ENCODE measurements at regions not wholly inside any gene's neighbourhood (a gene's known extent, or its start where the extent isn't known, plus 50 kb on each side); places are given as distances from the start of the nearest gene placed in this dataset.
"Not testable (repeated sequence)": the region's sequence is repeated elsewhere in the genome, so short reads cannot be mapped to it uniquely, and the experiment has no call there.

DNA sequence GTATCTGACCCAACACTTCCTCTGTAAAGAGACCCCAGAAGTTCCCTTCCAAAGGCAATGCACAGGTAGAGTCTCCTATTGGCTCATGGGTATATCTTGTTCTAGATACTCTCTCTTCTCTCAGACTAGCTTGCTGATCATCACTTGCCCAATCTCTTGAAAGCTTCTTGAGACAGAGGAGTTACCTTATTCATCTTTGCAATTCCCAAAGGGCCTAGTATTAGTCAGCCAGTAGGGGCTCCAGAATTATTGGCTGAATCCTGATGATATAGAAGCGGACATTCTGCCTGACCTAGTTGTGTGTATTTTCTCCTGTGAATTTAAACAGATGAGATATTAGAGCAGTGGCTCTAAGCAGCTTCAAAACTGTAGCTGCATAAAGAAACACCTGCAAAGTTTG, 304.0 kb upstream of the KLF4 start:
- Mint-ChIP-seq H3K4me1 (no peaks in the 10 kb centered on the region), H3K9me3 (peaks cover 5% of the 10 kb centered on the region), H3K27ac (no peak overlapping the region), H3K27me3 (no peaks in the 10 kb centered on the region), H3K36me3 (no peaks in the 10 kb centered on the region), H3K4me3 (no peak overlapping the region)

GRCh38 chr9:107792596-107792995, 303.0 kb upstream of the KLF4 start:
- no peak overlapping the region for H3K27ac Mint-ChIP-seq
- no peaks in the 10 kb centered on the region for H3K4me1 Mint-ChIP-seq
- no peaks in the 10 kb centered on the region for H3K27me3 Mint-ChIP-seq
- H3K36me3 Mint-ChIP-seq: no peaks in the 10 kb centered on the region
- H3K4me3 Mint-ChIP-seq: no peak overlapping the region
- peaks cover 5% of the 10 kb centered on the region for H3K9me3 Mint-ChIP-seq

DNA sequence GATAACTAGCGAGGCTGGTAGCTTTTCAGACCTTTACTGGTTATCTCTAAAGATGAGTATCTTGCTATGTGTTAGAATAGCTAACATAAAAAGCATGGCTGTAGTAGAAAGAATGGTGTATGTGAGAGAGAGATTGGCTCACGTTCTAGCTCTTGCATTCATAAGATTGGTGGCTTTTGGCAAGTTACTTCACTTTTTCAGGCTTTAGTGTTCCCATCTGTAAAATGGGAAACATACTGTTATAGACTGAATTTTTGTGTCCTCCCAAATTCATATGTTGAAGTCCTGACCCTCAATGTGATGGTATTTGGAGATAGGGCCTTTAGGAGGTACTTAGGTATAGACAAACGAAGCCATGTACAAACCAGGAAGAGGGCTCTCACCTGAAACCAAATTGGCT, 302.4 kb upstream of the KLF4 start:
- Mint-ChIP-seq H3K9me3 (peaks cover 5% of the 10 kb centered on the region), H3K4me1 (no peaks in the 10 kb centered on the region), H3K27me3 (no peaks in the 10 kb centered on the region), H3K4me3 (no peak overlapping the region), H3K36me3 (no peaks in the 10 kb centered on the region), H3K27ac (no peak overlapping the region)

- Mint-ChIP-seq H3K9me3 (peaks cover 5% of the 10 kb centered on the region), H3K36me3 (no peaks in the 10 kb centered on the region), H3K27me3 (no peaks in the 10 kb centered on the region), H3K4me1 (no peaks in the 10 kb centered on the region), H3K27ac (no peak overlapping the region), H3K4me3 (no peak overlapping the region)
These were observed 299.6 kb upstream of the KLF4 start for GRCh38 chr9:107789001-107789700.

GRCh38 chr9:107786561-107786960, 297.0 kb upstream of the KLF4 start:
- peaks cover 5% of the 10 kb centered on the region for H3K9me3 Mint-ChIP-seq
- H3K36me3 Mint-ChIP-seq: no peaks in the 10 kb centered on the region
- H3K27me3 Mint-ChIP-seq: no peaks in the 10 kb centered on the region
- H3K27ac Mint-ChIP-seq: no peak overlapping the region
- H3K4me1 Mint-ChIP-seq: no peaks in the 10 kb centered on the region
- no peak overlapping the region for H3K4me3 Mint-ChIP-seq

DNA sequence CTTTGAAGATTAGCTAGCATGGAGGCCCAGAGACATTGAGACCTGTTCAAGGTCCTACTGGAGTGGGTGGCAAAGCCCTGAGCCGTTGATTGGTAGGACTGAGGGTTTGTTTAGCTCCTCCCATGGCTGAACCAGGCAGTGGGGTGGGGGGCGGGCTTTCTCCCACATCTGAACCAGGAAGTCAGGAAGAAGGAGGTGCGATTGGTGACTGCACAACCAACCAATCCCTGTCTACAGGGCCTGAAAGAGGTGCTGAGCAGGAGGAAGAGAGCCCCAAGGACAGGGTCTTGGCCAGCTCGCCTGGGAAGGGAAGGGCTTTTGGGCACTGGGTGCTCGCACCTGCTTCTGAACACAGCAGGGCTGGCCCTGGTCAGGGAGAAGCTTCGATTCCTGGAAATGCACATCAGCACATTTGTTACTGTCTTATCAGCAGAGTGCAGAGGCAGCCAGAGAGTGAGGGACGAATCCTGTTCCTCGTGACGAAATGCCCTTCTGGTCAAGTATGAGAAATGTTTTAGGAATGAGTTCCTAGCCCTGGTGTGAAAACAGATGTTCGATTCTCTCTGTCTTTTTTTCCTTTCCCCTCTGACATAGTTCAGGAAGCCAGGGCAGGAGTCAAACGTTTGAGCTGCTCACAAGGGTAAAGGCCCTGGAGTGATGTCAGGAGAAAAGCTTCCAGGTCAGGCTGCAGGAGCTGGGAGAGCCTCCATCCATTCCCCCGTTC, 294.8 kb upstream of the KLF4 start:
- Mint-ChIP-seq H3K4me1 (no peaks in the 10 kb centered on the region), H3K27ac (no peak overlapping the region), H3K27me3 (no peaks in the 10 kb centered on the region), H3K9me3 (peaks cover 5% of the 10 kb centered on the region), H3K4me3 (no peak overlapping the region), H3K36me3 (no peaks in the 10 kb centered on the region)

DNA sequence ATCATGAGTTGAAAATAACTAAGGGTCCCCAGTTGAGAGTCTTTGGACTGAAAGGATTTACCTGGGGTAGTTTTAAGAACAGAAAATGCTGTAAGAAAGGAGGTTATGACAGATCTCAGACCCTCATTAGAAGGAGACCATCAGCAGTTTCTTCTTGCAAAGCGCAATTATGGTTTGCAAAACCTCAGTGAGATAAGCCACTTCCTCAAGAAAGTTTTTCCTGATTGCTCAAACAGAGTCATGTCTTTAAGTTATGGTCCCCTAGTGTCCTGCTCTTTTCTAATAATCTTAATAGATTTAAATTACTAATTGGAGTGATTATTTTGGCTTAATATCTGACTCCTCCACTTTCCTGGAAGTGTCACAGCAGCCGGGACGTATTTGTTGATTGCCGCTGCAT, 293.2 kb upstream of the KLF4 start:
- no peaks in the 10 kb centered on the region for H3K36me3 Mint-ChIP-seq
- peaks cover 5% of the 10 kb centered on the region for H3K9me3 Mint-ChIP-seq
- no peak overlapping the region for H3K4me3 Mint-ChIP-seq
- no peaks in the 10 kb centered on the region for H3K4me1 Mint-ChIP-seq
- H3K27ac Mint-ChIP-seq: no peak overlapping the region
- no peaks in the 10 kb centered on the region for H3K27me3 Mint-ChIP-seq

DNA sequence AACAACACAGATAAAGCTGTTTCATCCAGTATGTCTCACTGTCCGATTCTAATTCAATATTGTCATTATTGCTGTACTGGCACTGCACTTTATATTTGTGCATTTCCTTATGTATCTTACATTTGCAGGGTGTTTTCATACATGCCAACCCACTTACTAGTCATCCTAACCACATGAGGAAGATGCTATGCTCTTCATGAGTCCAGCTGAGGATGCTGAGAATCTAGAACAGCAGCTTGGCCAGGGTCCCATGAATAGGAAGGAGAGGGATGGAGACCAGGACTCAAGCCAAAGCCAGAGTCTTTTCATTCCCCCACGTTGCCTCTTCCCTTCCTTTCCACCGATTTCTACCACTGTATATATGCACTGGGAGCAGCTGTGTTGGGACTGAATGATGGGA, 292.8 kb upstream of the KLF4 start:
- no peaks in the 10 kb centered on the region for H3K27me3 Mint-ChIP-seq
- H3K4me3 Mint-ChIP-seq: no peak overlapping the region
- H3K27ac Mint-ChIP-seq: no peak overlapping the region
- no peaks in the 10 kb centered on the region for H3K4me1 Mint-ChIP-seq
- peaks cover 5% of the 10 kb centered on the region for H3K9me3 Mint-ChIP-seq
- H3K36me3 Mint-ChIP-seq: no peaks in the 10 kb centered on the region

GRCh38 chr9:107780960-107781359, 291.4 kb upstream of the KLF4 start:
- Mint-ChIP-seq H3K9me3 (peaks cover under 1% of the 10 kb centered on the region), H3K36me3 (no peaks in the 10 kb centered on the region), H3K27me3 (no peaks in the 10 kb centered on the region), H3K4me3 (no peak overlapping the region), H3K4me1 (no peaks in the 10 kb centered on the region), H3K27ac (no peak overlapping the region)

- Mint-ChIP-seq H3K4me3 (no peak overlapping the region), H3K4me1 (no peaks in the 10 kb centered on the region), H3K9me3 (no peaks in the 10 kb centered on the region), H3K27me3 (no peaks in the 10 kb centered on the region), H3K27ac (no peak overlapping the region), H3K36me3 (no peaks in the 10 kb centered on the region)
These were observed 290.2 kb upstream of the KLF4 start for GRCh38 chr9:107779731-107780130.

- no peak overlapping the region for H3K27ac Mint-ChIP-seq
- H3K27me3 Mint-ChIP-seq: no peaks in the 10 kb centered on the region
- no peak overlapping the region for H3K4me3 Mint-ChIP-seq
- H3K36me3 Mint-ChIP-seq: no peaks in the 10 kb centered on the region
- no peaks in the 10 kb centered on the region for H3K9me3 Mint-ChIP-seq
- no peaks in the 10 kb centered on the region for H3K4me1 Mint-ChIP-seq
These were observed 289.1 kb upstream of the KLF4 start for GRCh38 chr9:107778661-107779060.

GRCh38 chr9:107774099-107774498, 284.5 kb upstream of the KLF4 start:
- not testable (repeated sequence) for H3K4me1 Mint-ChIP-seq, H3K4me3 Mint-ChIP-seq

GRCh38 chr9:107772988-107773387, 283.4 kb upstream of the KLF4 start:
- no peak overlapping the region for H3K27ac Mint-ChIP-seq
- H3K4me1 Mint-ChIP-seq: no peaks in the 10 kb centered on the region
- no peaks in the 10 kb centered on the region for H3K9me3 Mint-ChIP-seq
- H3K36me3 Mint-ChIP-seq: no peaks in the 10 kb centered on the region
- no peak overlapping the region for H3K4me3 Mint-ChIP-seq
- no peaks in the 10 kb centered on the region for H3K27me3 Mint-ChIP-seq

More at GRCh38 chr9:107774099-107774498, 284.5 kb upstream of the KLF4 start:
- H3K36me3 Mint-ChIP-seq, H3K27ac Mint-ChIP-seq, H3K9me3 Mint-ChIP-seq, H3K27me3 Mint-ChIP-seq: not testable (repeated sequence)

DNA sequence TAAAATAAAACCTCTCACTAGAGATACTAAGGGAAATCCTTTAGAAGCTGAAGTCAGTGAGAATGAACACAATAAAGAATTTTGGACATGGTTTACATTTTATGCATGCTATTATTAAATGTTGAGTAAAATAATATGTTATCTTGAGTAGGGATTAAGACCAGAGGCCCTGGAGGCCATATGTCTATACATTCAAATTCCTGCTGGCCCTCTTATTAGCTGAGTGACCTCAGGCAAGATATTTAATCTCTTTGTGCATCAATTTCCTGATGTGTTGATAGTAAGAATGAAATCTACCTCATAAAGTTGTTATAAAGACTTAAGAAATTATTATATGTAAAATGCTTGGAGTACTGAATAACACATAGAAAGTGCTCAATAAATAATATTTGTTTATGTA, 281.1 kb upstream of the KLF4 start:
- H3K27ac Mint-ChIP-seq: no peak overlapping the region
- H3K4me3 Mint-ChIP-seq: no peak overlapping the region
- no peaks in the 10 kb centered on the region for H3K4me1 Mint-ChIP-seq
- H3K36me3 Mint-ChIP-seq: no peaks in the 10 kb centered on the region
- no peaks in the 10 kb centered on the region for H3K9me3 Mint-ChIP-seq
- H3K27me3 Mint-ChIP-seq: no peaks in the 10 kb centered on the region

GRCh38 chr9:107768224-107768623, 278.7 kb upstream of the KLF4 start:
- Mint-ChIP-seq H3K27me3 (no peaks in the 10 kb centered on the region), H3K36me3 (no peaks in the 10 kb centered on the region), H3K4me3 (no peak overlapping the region), H3K9me3 (no peaks in the 10 kb centered on the region), H3K27ac (no peak overlapping the region), H3K4me1 (no peaks in the 10 kb centered on the region)

DNA sequence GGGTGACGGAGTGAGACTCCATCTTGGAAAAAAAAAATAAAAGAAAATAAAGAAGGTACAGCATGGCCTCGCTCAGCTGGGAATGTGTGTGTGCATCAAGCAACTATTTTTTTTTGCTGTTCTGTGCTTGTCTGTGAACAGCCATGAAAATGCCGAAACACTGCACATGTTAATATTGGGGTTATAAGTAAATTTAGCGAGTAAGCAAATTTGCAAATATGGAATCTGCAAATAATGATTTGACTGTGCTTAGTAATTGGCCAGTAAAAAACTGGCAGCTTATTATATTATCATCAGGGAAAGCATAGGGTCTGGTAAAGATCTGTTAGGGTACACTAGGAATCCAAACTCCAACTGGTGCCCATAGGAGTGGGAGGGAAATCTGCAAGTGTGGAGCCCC, 278.1 kb upstream of the KLF4 start:
- H3K27me3 Mint-ChIP-seq: no peaks in the 10 kb centered on the region
- H3K4me1 Mint-ChIP-seq: no peaks in the 10 kb centered on the region
- H3K27ac Mint-ChIP-seq: no peak overlapping the region
- H3K9me3 Mint-ChIP-seq: no peaks in the 10 kb centered on the region
- no peaks in the 10 kb centered on the region for H3K36me3 Mint-ChIP-seq
- H3K4me3 Mint-ChIP-seq: no peak overlapping the region

- not testable (repeated sequence) for H3K4me1 Mint-ChIP-seq, H3K36me3 Mint-ChIP-seq
These were observed 273.9 kb upstream of the KLF4 start for GRCh38 chr9:107763469-107763868.

More at GRCh38 chr9:107763469-107763868, 273.9 kb upstream of the KLF4 start:
- not testable (repeated sequence) for H3K9me3 Mint-ChIP-seq, H3K4me3 Mint-ChIP-seq, H3K27ac Mint-ChIP-seq, H3K27me3 Mint-ChIP-seq
